Keratinocyte (primary cell): ENCODE measurements at regions not wholly inside any gene's neighbourhood (a gene's known extent, or its start where the extent isn't known, plus 50 kb on each side); places are given as distances from the start of the nearest gene placed in this dataset.

Source experiments
- DNase-seq: peaks from one replicate; pipeline ENCODE4 v3.0.0-alpha.2; 2011; ENCODE audit warnings: low read depth, missing footprints, low spot score
- FAIRE-seq: peaks from 2 replicates; lab custom pipeline; 2011; peaks lifted over from hg19 to GRCh38; lab: Jason Lieb, UNC
- H2AFZ ChIP-seq: 2 replicates; pipeline ENCODE4 v1.6.0; 2012; ENCODE audit warnings: low read length, control low read depth, inconsistent platforms; ENCODE audit not compliant: control insufficient read depth
- H3K27ac ChIP-seq: 2 replicates; pipeline ENCODE4 v1.5.1; 2011; ENCODE audit warnings: low read length; ENCODE audit not compliant: control insufficient read depth, insufficient read depth
- H3K27me3 ChIP-seq: 3 replicates; pipeline ENCODE4 v1.6.0; 2011; ENCODE audit warnings: low read length; ENCODE audit not compliant: control insufficient read depth, insufficient read depth; ENCODE audit errors: extremely low read depth
- H3K36me3 ChIP-seq, 2 experiments: 2 replicates in 1 of 2; 3 replicates in 1 of 2; pipeline ENCODE4 v1.5.1; 2011; ENCODE audit warnings: low read length in 2 of 2, mild to moderate bottlenecking in 1 of 2; ENCODE audit not compliant: control insufficient read depth in 2 of 2, insufficient read depth in 2 of 2; ENCODE audit errors: extremely low read depth in 1 of 2
- H3K4me1 ChIP-seq: 3 replicates; pipeline ENCODE4 v1.5.1; 2011; ENCODE audit warnings: low read length; ENCODE audit not compliant: control insufficient read depth, insufficient read depth; ENCODE audit errors: extremely low read depth
- H3K4me2 ChIP-seq: 3 replicates; pipeline ENCODE4 v1.6.0; 2011; ENCODE audit warnings: low read depth, low read length; ENCODE audit not compliant: control insufficient read depth, insufficient read depth; ENCODE audit errors: extremely low read depth
- H3K4me3 ChIP-seq, 3 experiments: fragments of 200-600 bp in 1 of 3; sonication (generic) in 1 of 3; 2 replicates in 2 of 3; 3 replicates in 1 of 3; pipeline ENCODE4 v1.5.1; 2011 to 2016; ENCODE audit warnings: low read length in 3 of 3, mild to moderate bottlenecking in 3 of 3, control low read depth in 2 of 3, inconsistent platforms in 1 of 3, low read depth in 1 of 3, mixed read lengths in 1 of 3, mixed run types in 1 of 3, moderate library complexity in 1 of 3; ENCODE audit not compliant: control insufficient read depth in 2 of 3, insufficient read depth in 2 of 3; ENCODE audit errors: extremely low read depth in 1 of 3
- H3K79me2 ChIP-seq: 2 replicates; pipeline ENCODE4 v1.6.0; 2012; ENCODE audit warnings: low read length; ENCODE audit not compliant: control insufficient read depth, insufficient read depth
- H3K9ac ChIP-seq: 3 replicates; pipeline ENCODE4 v1.6.0; 2011; ENCODE audit warnings: low read length; ENCODE audit not compliant: control insufficient read depth, insufficient read depth; ENCODE audit errors: extremely low read depth
- H3K9me1 ChIP-seq: 3 replicates; pipeline ENCODE4 v1.6.0; 2011; ENCODE audit warnings: low read length; ENCODE audit not compliant: control insufficient read depth, insufficient read depth; ENCODE audit errors: extremely low read depth
- H3K9me3 ChIP-seq: 2 replicates; pipeline ENCODE4 v1.5.1; 2012; ENCODE audit warnings: low read depth, low read length; ENCODE audit not compliant: control insufficient read depth
- H4K20me1 ChIP-seq: 3 replicates; pipeline ENCODE4 v1.6.0; 2011; ENCODE audit warnings: low read length; ENCODE audit not compliant: control insufficient read depth, insufficient read depth; ENCODE audit errors: extremely low read depth
- EZH2 ChIP-seq: IDR thresholded peaks from one replicate; pipeline ENCODE4 v1.6.1; 2012; ENCODE audit warnings: inconsistent platforms, mild to moderate bottlenecking, low read length, moderate library complexity
- dilution Hi-C: fragments of 300-500 bp; cut with MboI; formaldehyde crosslinking; loops from one replicate; pipeline ENCODE4 v1.7.0; 2020; ENCODE audit warnings: low sequenced_read_pairs; ENCODE audit not compliant: extremely low pct_ligation_motif_present
- TF ChIP-seq, protein P1 (sequence below), 3 experiments: IDR thresholded peaks in 1 of 3; conservative IDR thresholded peaks in 1 of 3; optimal IDR thresholded peaks in 1 of 3; 2 replicates in 2 of 3; 3 replicates in 1 of 3; pipeline versions ENCODE3 to v1.5.1; 2011; ENCODE audit warnings: low read length in 3 of 3, mild to moderate bottlenecking in 3 of 3, moderate library complexity in 2 of 3, control low read depth in 1 of 3, inconsistent platforms in 1 of 3; ENCODE audit not compliant: insufficient read depth in 2 of 3; ENCODE audit errors: extremely low read depth in 1 of 3

GRCh38 chr1:212555426-212555825 is 53.1 kb upstream of the ATF3 start:
- H3K27ac ChIP-seq, result no peak overlapping the region
- H4K20me1 ChIP-seq, result no peaks in the 10 kb centered on the region
- no peaks in the 10 kb centered on the region for H3K9me3 ChIP-seq
- H3K4me3 ChIP-seq, result no peak overlapping the region
- no peaks in the 10 kb centered on the region for H3K79me2 ChIP-seq
- no peaks in the 10 kb centered on the region for H3K27me3 ChIP-seq
- no peak for TF ChIP-seq EZH2
- TF ChIP-seq, protein P1, sequence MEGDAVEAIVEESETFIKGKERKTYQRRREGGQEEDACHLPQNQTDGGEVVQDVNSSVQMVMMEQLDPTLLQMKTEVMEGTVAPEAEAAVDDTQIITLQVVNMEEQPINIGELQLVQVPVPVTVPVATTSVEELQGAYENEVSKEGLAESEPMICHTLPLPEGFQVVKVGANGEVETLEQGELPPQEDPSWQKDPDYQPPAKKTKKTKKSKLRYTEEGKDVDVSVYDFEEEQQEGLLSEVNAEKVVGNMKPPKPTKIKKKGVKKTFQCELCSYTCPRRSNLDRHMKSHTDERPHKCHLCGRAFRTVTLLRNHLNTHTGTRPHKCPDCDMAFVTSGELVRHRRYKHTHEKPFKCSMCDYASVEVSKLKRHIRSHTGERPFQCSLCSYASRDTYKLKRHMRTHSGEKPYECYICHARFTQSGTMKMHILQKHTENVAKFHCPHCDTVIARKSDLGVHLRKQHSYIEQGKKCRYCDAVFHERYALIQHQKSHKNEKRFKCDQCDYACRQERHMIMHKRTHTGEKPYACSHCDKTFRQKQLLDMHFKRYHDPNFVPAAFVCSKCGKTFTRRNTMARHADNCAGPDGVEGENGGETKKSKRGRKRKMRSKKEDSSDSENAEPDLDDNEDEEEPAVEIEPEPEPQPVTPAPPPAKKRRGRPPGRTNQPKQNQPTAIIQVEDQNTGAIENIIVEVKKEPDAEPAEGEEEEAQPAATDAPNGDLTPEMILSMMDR (optimal IDR thresholded peaks at IDR 0.05 in 1 of 3, IDR thresholded peaks at IDR 0.05 in 1 of 3, conservative IDR thresholded peaks at IDR 0.05 in 1 of 3; ENCODE audit: extremely low read depth in 1 of 3, insufficient read depth in 2 of 3, low read length in 3 of 3), result no peak
- no peaks in the 10 kb centered on the region for H3K36me3 ChIP-seq
- dilution Hi-C loops, result no loop called here
- no peak for FAIRE-seq
- no peak for DNase-seq
- no peaks in the 10 kb centered on the region for H3K9me1 ChIP-seq
- H3K9ac ChIP-seq, result no peak overlapping the region
- no peak overlapping the region for H2AFZ ChIP-seq
- no peak overlapping the region for H3K4me2 ChIP-seq
- H3K4me1 ChIP-seq, result peaks cover 11% of the 10 kb centered on the region

GRCh38 chr1:212556822-212557549 is 51.6 kb upstream of the ATF3 start:
- Histone ChIP-seq H3K4me2 (no peak overlapping the region), H3K9ac (no peak overlapping the region), H3K4me1 (peaks cover 11% of the 10 kb centered on the region), H3K9me1 (no peaks in the 10 kb centered on the region), H2AFZ (no peak overlapping the region), H3K27me3 (no peaks in the 10 kb centered on the region), H3K4me3 (no peak overlapping the region), H4K20me1 (no peaks in the 10 kb centered on the region), H3K79me2 (no peaks in the 10 kb centered on the region), H3K36me3 (no peaks in the 10 kb centered on the region), H3K9me3 (no peaks in the 10 kb centered on the region), H3K27ac (no peak overlapping the region)
- FAIRE-seq, result no peak
- DNase-seq, result no peak
- dilution Hi-C loops, result no loop called here
- TF ChIP-seq, protein P1 (optimal IDR thresholded peaks at IDR 0.05 in 1 of 3, IDR thresholded peaks at IDR 0.05 in 1 of 3, conservative IDR thresholded peaks at IDR 0.05 in 1 of 3; ENCODE audit: extremely low read depth in 1 of 3, insufficient read depth in 2 of 3, low read length in 3 of 3), result no peak
